Endothelial cell (in vitro differentiated cells): ENCODE measurements at regions not wholly inside any gene's neighbourhood (a gene's known extent, or its start where the extent isn't known, plus 50 kb on each side); places are given as distances from the start of the nearest gene placed in this dataset.

Experiments
- DNase-seq: peaks from one replicate; pipeline ENCODE4 v3.0.0; 2021; ENCODE audit warnings: low spot score
- H3K27ac Mint-ChIP-seq: one replicate; pipeline ENCODE4 v1.8.0; 2021; ENCODE audit warnings: mixed read lengths, inconsistent platforms; ENCODE audit not compliant: unreplicated experiment
- H3K27me3 Mint-ChIP-seq: one replicate; pipeline ENCODE4 v1.8.0; 2021; ENCODE audit warnings: mild to moderate bottlenecking, moderate library complexity, mixed read lengths, inconsistent platforms; ENCODE audit not compliant: unreplicated experiment
- H3K36me3 Mint-ChIP-seq: one replicate; pipeline ENCODE4 v1.8.0; 2021; ENCODE audit warnings: mild to moderate bottlenecking, low read depth, mixed read lengths, inconsistent platforms; ENCODE audit not compliant: unreplicated experiment
- H3K4me1 Mint-ChIP-seq: one replicate; pipeline ENCODE4 v1.8.0; 2021; ENCODE audit warnings: mild to moderate bottlenecking, mixed read lengths, inconsistent platforms; ENCODE audit not compliant: unreplicated experiment
- H3K4me3 Mint-ChIP-seq: one replicate; pipeline ENCODE4 v1.8.0; 2021; ENCODE audit warnings: mild to moderate bottlenecking, mixed read lengths, inconsistent platforms; ENCODE audit not compliant: unreplicated experiment
- H3K9me3 Mint-ChIP-seq: one replicate; pipeline ENCODE4 v1.8.0; 2021; ENCODE audit warnings: mixed read lengths, inconsistent platforms; ENCODE audit not compliant: unreplicated experiment
- CTCF ChIP-seq: fragments of 200-600 bp; sonication (generic); IDR thresholded peaks from one replicate; pipeline ENCODE4 v1.5.0; 2021; ENCODE audit warnings: antibody characterized with exemption; ENCODE audit not compliant: unreplicated experiment

GRCh38 chr20:47879771-47880170 is 94.5 kb upstream of the SULF2 start:
- H3K4me1 Mint-ChIP-seq: peaks cover 18% of the 10 kb centered on the region
- TF ChIP-seq CTCF: no peak
- H3K9me3 Mint-ChIP-seq: no peaks in the 10 kb centered on the region
- H3K36me3 Mint-ChIP-seq: no peaks in the 10 kb centered on the region
- H3K27ac Mint-ChIP-seq: no peak overlapping the region
- no peak for DNase-seq
- peaks cover 3% of the 10 kb centered on the region for H3K27me3 Mint-ChIP-seq
- H3K4me3 Mint-ChIP-seq: no peak overlapping the region

GRCh38 chr20:47878601-47879027 is 93.3 kb upstream of the SULF2 start:
- no peak for TF ChIP-seq CTCF
- no peak overlapping the region for H3K27ac Mint-ChIP-seq
- H3K36me3 Mint-ChIP-seq: no peaks in the 10 kb centered on the region
- peaks cover 3% of the 10 kb centered on the region for H3K27me3 Mint-ChIP-seq
- no peak overlapping the region for H3K4me3 Mint-ChIP-seq
- H3K9me3 Mint-ChIP-seq: no peaks in the 10 kb centered on the region
- H3K4me1 Mint-ChIP-seq: peaks cover 18% of the 10 kb centered on the region
- no peak for DNase-seq

- peaks cover 18% of the 10 kb centered on the region for H3K4me1 Mint-ChIP-seq
- no peak for DNase-seq
- no peak overlapping the region for H3K27ac Mint-ChIP-seq
- no peak for TF ChIP-seq CTCF
- no peak overlapping the region for H3K4me3 Mint-ChIP-seq
- H3K36me3 Mint-ChIP-seq: no peaks in the 10 kb centered on the region
- H3K27me3 Mint-ChIP-seq: peaks cover 3% of the 10 kb centered on the region
- H3K9me3 Mint-ChIP-seq: no peaks in the 10 kb centered on the region
These were observed 91.2 kb upstream of the SULF2 start for GRCh38 chr20:47876311-47877088.

- TF ChIP-seq CTCF: no peak
- Mint-ChIP-seq H3K36me3 (no peaks in the 10 kb centered on the region), H3K4me1 (peaks cover 18% of the 10 kb centered on the region), H3K4me3 (no peak overlapping the region), H3K27ac (no peak overlapping the region), H3K27me3 (peaks cover 3% of the 10 kb centered on the region), H3K9me3 (no peaks in the 10 kb centered on the region)
- no peak for DNase-seq
These were observed 90.2 kb upstream of the SULF2 start for GRCh38 chr20:47875297-47876025.

GRCh38 chr20:47872341-47872740 is 87.1 kb upstream of the SULF2 start:
- Mint-ChIP-seq H3K27ac (no peak overlapping the region), H3K4me1 (peaks cover 7% of the 10 kb centered on the region), H3K4me3 (no peak overlapping the region), H3K9me3 (no peaks in the 10 kb centered on the region), H3K27me3 (peaks cover 3% of the 10 kb centered on the region), H3K36me3 (no peaks in the 10 kb centered on the region)
- no peak for DNase-seq
- no peak for TF ChIP-seq CTCF
